ENCODE measurements at regions not wholly inside any gene's neighbourhood (a gene's known extent, or its start where the extent isn't known, plus 50 kb on each side); places are given as distances from the start of the nearest gene placed in this dataset.

DNA sequence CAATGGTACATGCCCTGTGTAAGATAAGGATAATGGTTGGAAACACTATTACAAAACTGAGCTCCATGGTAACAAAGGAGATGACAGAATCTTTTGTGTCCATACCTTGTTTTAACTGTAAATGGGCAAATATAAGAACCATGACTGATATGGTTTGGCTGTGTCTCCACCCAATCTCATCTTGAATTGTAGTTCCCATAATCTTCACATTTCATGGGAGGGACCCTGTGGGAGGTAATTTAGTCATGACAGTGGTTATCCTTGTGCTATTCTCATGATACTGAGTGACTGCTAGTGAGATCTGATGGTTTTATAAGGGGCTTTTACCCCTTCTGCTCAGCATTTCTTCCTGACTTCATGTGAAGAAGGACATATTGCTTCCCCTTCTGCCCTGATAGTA is 211.7 kb upstream of the RGPD4 start:
- H3K4me1 Mint-ChIP-seq, result no peaks in the 10 kb centered on the region

GRCh38 chr2:107618769-107619168 is 207.9 kb upstream of the RGPD4 start:
- peaks cover 9 to 14% of the 10 kb centered on the region in 2 donors for H3K9me3 ChIP-seq (replicated peaks in 1 of 2; ENCODE audit: control insufficient read depth in 1 of 2, insufficient read depth in 1 of 2, low read length in 2 of 2)
- H3K4me1 ChIP-seq (ENCODE audit: control insufficient read depth in 1 of 2, insufficient read depth in 2 of 2, low read length in 2 of 2), result no peaks in the 10 kb centered on the region
- no peaks in the 10 kb centered on the region for H4K20me1 ChIP-seq (ENCODE audit: insufficient read depth, low read length)
- Mint-ChIP-seq H3K27me3 (ENCODE audit: low read depth in 3 of 3) (no peaks in the 10 kb centered on the region), H3K27ac (no peak overlapping the region), H3K36me3 (no peaks in the 10 kb centered on the region), H3K4me1 (no peaks in the 10 kb centered on the region), H3K9me3 (peaks cover 3 to 16% (median 6%) of the 10 kb centered on the region in 7 donors), H3K4me3 (no peak overlapping the region)
- no peaks in the 10 kb centered on the region for H3K36me3 ChIP-seq (replicated peaks in 1 of 2; ENCODE audit: control insufficient read depth in 1 of 2, insufficient read depth in 2 of 2, low read length in 2 of 2)
- no peaks in the 10 kb centered on the region for H3K27me3 ChIP-seq (ENCODE audit: control insufficient read depth in 2 of 2, insufficient read depth in 2 of 2, low read length in 2 of 2)
- no peak overlapping the region for H3K27ac ChIP-seq (ENCODE audit: low read depth in 1 of 2, low read length in 2 of 2)
- no peaks in the 10 kb centered on the region for H3K79me2 ChIP-seq (ENCODE audit: insufficient read depth, low read length)
- no peak overlapping the region for H3K4me3 ChIP-seq (replicated peaks in 1 of 3; ENCODE audit: low read depth in 2 of 3, low read length in 3 of 3)
- TF ChIP-seq, protein P1, sequence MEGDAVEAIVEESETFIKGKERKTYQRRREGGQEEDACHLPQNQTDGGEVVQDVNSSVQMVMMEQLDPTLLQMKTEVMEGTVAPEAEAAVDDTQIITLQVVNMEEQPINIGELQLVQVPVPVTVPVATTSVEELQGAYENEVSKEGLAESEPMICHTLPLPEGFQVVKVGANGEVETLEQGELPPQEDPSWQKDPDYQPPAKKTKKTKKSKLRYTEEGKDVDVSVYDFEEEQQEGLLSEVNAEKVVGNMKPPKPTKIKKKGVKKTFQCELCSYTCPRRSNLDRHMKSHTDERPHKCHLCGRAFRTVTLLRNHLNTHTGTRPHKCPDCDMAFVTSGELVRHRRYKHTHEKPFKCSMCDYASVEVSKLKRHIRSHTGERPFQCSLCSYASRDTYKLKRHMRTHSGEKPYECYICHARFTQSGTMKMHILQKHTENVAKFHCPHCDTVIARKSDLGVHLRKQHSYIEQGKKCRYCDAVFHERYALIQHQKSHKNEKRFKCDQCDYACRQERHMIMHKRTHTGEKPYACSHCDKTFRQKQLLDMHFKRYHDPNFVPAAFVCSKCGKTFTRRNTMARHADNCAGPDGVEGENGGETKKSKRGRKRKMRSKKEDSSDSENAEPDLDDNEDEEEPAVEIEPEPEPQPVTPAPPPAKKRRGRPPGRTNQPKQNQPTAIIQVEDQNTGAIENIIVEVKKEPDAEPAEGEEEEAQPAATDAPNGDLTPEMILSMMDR (IDR thresholded peaks at IDR 0.05), result no peak
- H3K4me2 ChIP-seq (replicated peaks; ENCODE audit: extremely low read depth, low read length, poor library complexity, severe bottlenecking), result no peak overlapping the region
- no peak overlapping the region for H2AFZ ChIP-seq (ENCODE audit: insufficient read depth, low read depth, low read length, poor library complexity, severe bottlenecking)
- no peak overlapping the region for H3K9ac ChIP-seq (ENCODE audit: insufficient read depth, low read length, poor library complexity, severe bottlenecking)
- intact Hi-C loops (cut with micrococcal nuclease), result no loop called here
- DNase-seq, result no peak

More for the DNA sequence above, 211.7 kb upstream of the RGPD4 start:
- no peak overlapping the region for H2AFZ ChIP-seq (ENCODE audit: insufficient read depth, low read depth, low read length, poor library complexity, severe bottlenecking)
- Mint-ChIP-seq H3K4me3 (no peak overlapping the region), H3K27me3 (ENCODE audit: low read depth in 3 of 3) (no peaks in the 10 kb centered on the region), H3K36me3 (no peaks in the 10 kb centered on the region), H3K9me3 (peaks cover 2 to 8% (median 6%) of the 10 kb centered on the region in 7 donors), H3K27ac (no peak overlapping the region)
- H3K9me3 ChIP-seq (replicated peaks in 1 of 2; ENCODE audit: control insufficient read depth in 1 of 2, insufficient read depth in 1 of 2, low read length in 2 of 2), result peaks cover 0 to 8% of the 10 kb centered on the region in 2 donors
- no peaks in the 10 kb centered on the region for H3K79me2 ChIP-seq (ENCODE audit: insufficient read depth, low read length)
- DNase-seq, result no peak
- H3K4me1 ChIP-seq (ENCODE audit: control insufficient read depth in 1 of 2, insufficient read depth in 2 of 2, low read length in 2 of 2), result no peaks in the 10 kb centered on the region
- intact Hi-C loops (cut with micrococcal nuclease), result no loop called here
- TF ChIP-seq, protein P1 (IDR thresholded peaks at IDR 0.05), result no peak
- H3K27ac ChIP-seq (ENCODE audit: low read depth in 1 of 2, low read length in 2 of 2), result no peak overlapping the region
- no peak overlapping the region for H3K4me3 ChIP-seq (replicated peaks in 1 of 3; ENCODE audit: low read depth in 2 of 3, low read length in 3 of 3)
- H3K27me3 ChIP-seq (ENCODE audit: control insufficient read depth in 2 of 2, insufficient read depth in 2 of 2, low read length in 2 of 2), result no peaks in the 10 kb centered on the region
- H3K4me2 ChIP-seq (replicated peaks; ENCODE audit: extremely low read depth, low read length, poor library complexity, severe bottlenecking), result no peak overlapping the region
- no peaks in the 10 kb centered on the region for H3K36me3 ChIP-seq (replicated peaks in 1 of 2; ENCODE audit: control insufficient read depth in 1 of 2, insufficient read depth in 2 of 2, low read length in 2 of 2)
- no peaks in the 10 kb centered on the region for H4K20me1 ChIP-seq (ENCODE audit: insufficient read depth, low read length)
- H3K9ac ChIP-seq (ENCODE audit: insufficient read depth, low read length, poor library complexity, severe bottlenecking), result no peak overlapping the region

All from CD14-positive monocyte (primary cell).